GM12891 (cell line): ENCODE measurements at regions not wholly inside any gene's neighbourhood (a gene's known extent, or its start where the extent isn't known, plus 50 kb on each side); places are given as distances from the start of the nearest gene placed in this dataset.

Experiments used
- PAX5 ChIP-seq: IDR thresholded peaks from 2 replicates; pipeline ENCODE4 v1.6.1; 2011; ENCODE audit warnings: low read length, moderate library complexity, mild to moderate bottlenecking; ENCODE audit not compliant: insufficient read depth, severe bottlenecking
- POLR2A ChIP-seq: IDR thresholded peaks from 2 replicates; pipeline ENCODE4 v1.6.1; 2011; ENCODE audit warnings: low read depth, low read length, control low read depth
- POLR2AphosphoS5 ChIP-seq: IDR thresholded peaks from 2 replicates; pipeline ENCODE4 v1.6.1; 2011; ENCODE audit warnings: low read depth, low read length, control low read depth
- TAF1 ChIP-seq: IDR thresholded peaks from 2 replicates; pipeline ENCODE4 v1.6.1; 2011; ENCODE audit warnings: low read depth, low read length, control low read depth

GRCh38 chr5:63022403-63022802 is 443.8 kb downstream of the LRRC70 start:
- TF ChIP-seq PAX5 (no peak), POLR2A (no peak), POLR2AphosphoS5 (no peak), TAF1 (no peak)
